Erythroblast (primary cell): ENCODE measurements at regions not wholly inside any gene's neighbourhood (a gene's known extent, or its start where the extent isn't known, plus 50 kb on each side); places are given as distances from the start of the nearest gene placed in this dataset.

Experiments used
- GATA1 ChIP-seq: IDR thresholded peaks from 2 replicates; pipeline ENCODE4 v1.6.1; 2011; ENCODE audit warnings: low read depth, mild to moderate bottlenecking, control low read depth, low read length, moderate library complexity
- POLR2A ChIP-seq: IDR thresholded peaks from 2 replicates; pipeline ENCODE4 v1.6.1; 2011; ENCODE audit warnings: mild to moderate bottlenecking, low read length

GRCh38 chr17:69630056-69630635 is 215.6 kb downstream of the MAP2K6 start:
- TF ChIP-seq GATA1: no peak
- no peak for TF ChIP-seq POLR2A
